ENCODE measurements at regions not wholly inside any gene's neighbourhood (a gene's known extent, or its start where the extent isn't known, plus 50 kb on each side); places are given as distances from the start of the nearest gene placed in this dataset.

- no peak overlapping the region for H3K4me2 ChIP-seq
- H3K27ac ChIP-seq: no peak overlapping the region
- no peaks in the 10 kb centered on the region for H3K27me3 ChIP-seq
- H3K4me1 ChIP-seq: no peaks in the 10 kb centered on the region
- H3K4me3 ChIP-seq: no peak overlapping the region
- H3K9ac ChIP-seq: no peak overlapping the region
- no peaks in the 10 kb centered on the region for H3K9me3 ChIP-seq
- no peaks in the 10 kb centered on the region for H4K20me1 ChIP-seq
- H3K36me3 ChIP-seq: no peaks in the 10 kb centered on the region
- TF ChIP-seq Cebpa-rat (IDR thresholded peaks at IDR 0.05): no peak
These were observed 83.4 kb upstream of the POU3F1 start for GRCh38 chr1:38129971-38130370.

- Histone ChIP-seq H3K36me3 (no peaks in the 10 kb centered on the region), H3K27me3 (no peaks in the 10 kb centered on the region), H3K4me3 (no peak overlapping the region), H3K27ac (no peak overlapping the region), H3K9me3 (no peaks in the 10 kb centered on the region), H3K9ac (no peak overlapping the region), H4K20me1 (no peaks in the 10 kb centered on the region), H3K4me1 (no peaks in the 10 kb centered on the region), H3K4me2 (no peak overlapping the region)
- no peak for TF ChIP-seq Cebpa-rat (IDR thresholded peaks at IDR 0.05)
These were observed 82.9 kb upstream of the POU3F1 start for GRCh38 chr1:38129473-38129872.

- no peaks in the 10 kb centered on the region for H4K20me1 ChIP-seq
- TF ChIP-seq Cebpa-rat (IDR thresholded peaks at IDR 0.05): no peak
- no peak overlapping the region for H3K9ac ChIP-seq
These were observed 82.4 kb upstream of the POU3F1 start for GRCh38 chr1:38128926-38129453.

GRCh38 chr1:38128511-38128910, 81.9 kb upstream of the POU3F1 start:
- H4K20me1 ChIP-seq: no peaks in the 10 kb centered on the region
- H3K9ac ChIP-seq: no peak overlapping the region
- H3K4me1 ChIP-seq: no peaks in the 10 kb centered on the region
- H3K27ac ChIP-seq: no peak overlapping the region
- no peak overlapping the region for H3K4me3 ChIP-seq
- no peak for TF ChIP-seq Cebpa-rat (IDR thresholded peaks at IDR 0.05)
- no peak overlapping the region for H3K4me2 ChIP-seq
- no peaks in the 10 kb centered on the region for H3K27me3 ChIP-seq
- no peaks in the 10 kb centered on the region for H3K9me3 ChIP-seq
- H3K36me3 ChIP-seq: no peaks in the 10 kb centered on the region

More at GRCh38 chr1:38128926-38129453, 82.4 kb upstream of the POU3F1 start:
- H3K4me2 ChIP-seq: no peak overlapping the region
- H3K27ac ChIP-seq: no peak overlapping the region
- no peaks in the 10 kb centered on the region for H3K27me3 ChIP-seq
- H3K36me3 ChIP-seq: no peaks in the 10 kb centered on the region
- no peak overlapping the region for H3K4me3 ChIP-seq
- H3K9me3 ChIP-seq: no peaks in the 10 kb centered on the region
- H3K4me1 ChIP-seq: no peaks in the 10 kb centered on the region

- H3K4me1 ChIP-seq: no peaks in the 10 kb centered on the region
- H3K9ac ChIP-seq: no peak overlapping the region
- no peaks in the 10 kb centered on the region for H3K36me3 ChIP-seq
- H3K4me2 ChIP-seq: no peak overlapping the region
- no peaks in the 10 kb centered on the region for H3K27me3 ChIP-seq
- no peak for TF ChIP-seq Cebpa-rat (IDR thresholded peaks at IDR 0.05)
- H3K4me3 ChIP-seq: no peak overlapping the region
- H3K27ac ChIP-seq: no peak overlapping the region
- H3K9me3 ChIP-seq: no peaks in the 10 kb centered on the region
- H4K20me1 ChIP-seq: no peaks in the 10 kb centered on the region
These were observed 80.8 kb upstream of the POU3F1 start for GRCh38 chr1:38127428-38127827.

GRCh38 chr1:38126970-38127369, 80.4 kb upstream of the POU3F1 start:
- no peak overlapping the region for H3K27ac ChIP-seq
- no peaks in the 10 kb centered on the region for H3K9me3 ChIP-seq
- no peak overlapping the region for H3K9ac ChIP-seq
- H3K27me3 ChIP-seq: no peaks in the 10 kb centered on the region
- no peaks in the 10 kb centered on the region for H4K20me1 ChIP-seq
- H3K4me1 ChIP-seq: no peaks in the 10 kb centered on the region
- H3K4me3 ChIP-seq: no peak overlapping the region
- H3K36me3 ChIP-seq: no peaks in the 10 kb centered on the region
- no peak overlapping the region for H3K4me2 ChIP-seq
- no peak for TF ChIP-seq Cebpa-rat (IDR thresholded peaks at IDR 0.05)

GRCh38 chr1:38125837-38126520, 79.4 kb upstream of the POU3F1 start:
- no peak for TF ChIP-seq Cebpa-rat (IDR thresholded peaks at IDR 0.05)
- no peaks in the 10 kb centered on the region for H3K36me3 ChIP-seq
- no peak overlapping the region for H3K4me3 ChIP-seq
- H3K27me3 ChIP-seq: no peaks in the 10 kb centered on the region
- no peak overlapping the region for H3K4me2 ChIP-seq
- no peaks in the 10 kb centered on the region for H3K4me1 ChIP-seq
- H3K9me3 ChIP-seq: no peaks in the 10 kb centered on the region
- H3K9ac ChIP-seq: no peak overlapping the region
- no peaks in the 10 kb centered on the region for H4K20me1 ChIP-seq
- H3K27ac ChIP-seq: no peak overlapping the region

- no peak overlapping the region for H3K27ac ChIP-seq
- no peaks in the 10 kb centered on the region for H3K27me3 ChIP-seq
- H3K9me3 ChIP-seq: no peaks in the 10 kb centered on the region
- H3K4me1 ChIP-seq: no peaks in the 10 kb centered on the region
- no peaks in the 10 kb centered on the region for H4K20me1 ChIP-seq
- no peak for TF ChIP-seq Cebpa-rat (IDR thresholded peaks at IDR 0.05)
- no peak overlapping the region for H3K4me3 ChIP-seq
- H3K9ac ChIP-seq: no peak overlapping the region
- no peak overlapping the region for H3K4me2 ChIP-seq
- H3K36me3 ChIP-seq: no peaks in the 10 kb centered on the region
These were observed 78.4 kb upstream of the POU3F1 start for GRCh38 chr1:38125016-38125415.

GRCh38 chr1:38123356-38124135, 77.0 kb upstream of the POU3F1 start:
- TF ChIP-seq Cebpa-rat (IDR thresholded peaks at IDR 0.05): no peak
- H3K27ac ChIP-seq: no peak overlapping the region
- no peak overlapping the region for H3K4me3 ChIP-seq
- no peaks in the 10 kb centered on the region for H3K4me1 ChIP-seq
- H3K9ac ChIP-seq: no peak overlapping the region
- no peaks in the 10 kb centered on the region for H3K36me3 ChIP-seq
- H3K27me3 ChIP-seq: no peaks in the 10 kb centered on the region
- no peaks in the 10 kb centered on the region for H3K9me3 ChIP-seq
- no peak overlapping the region for H3K4me2 ChIP-seq
- H4K20me1 ChIP-seq: no peaks in the 10 kb centered on the region

GRCh38 chr1:38121231-38121680, 74.7 kb upstream of the POU3F1 start:
- H3K9me3 ChIP-seq: no peaks in the 10 kb centered on the region
- no peaks in the 10 kb centered on the region for H4K20me1 ChIP-seq
- no peaks in the 10 kb centered on the region for H3K27me3 ChIP-seq
- H3K4me2 ChIP-seq: no peak overlapping the region
- TF ChIP-seq Cebpa-rat (IDR thresholded peaks at IDR 0.05): no peak
- H3K27ac ChIP-seq: no peak overlapping the region
- no peak overlapping the region for H3K4me3 ChIP-seq
- no peak overlapping the region for H3K9ac ChIP-seq
- H3K36me3 ChIP-seq: no peaks in the 10 kb centered on the region
- no peaks in the 10 kb centered on the region for H3K4me1 ChIP-seq

Measured in BLaER1 (cell line).